ENCODE measurements at regions not wholly inside any gene's neighbourhood (a gene's known extent, or its start where the extent isn't known, plus 50 kb on each side); places are given as distances from the start of the nearest gene placed in this dataset.
A peak's percentile ranks its signal among the peaks of the same experiment; 100 is the strongest.

- DNase-seq (ENCODE audit: low read depth in 2 of 2), result no peak
- no peak overlapping the region for H3K4me3 ChIP-seq (replicated peaks in 1 of 2; ENCODE audit: low read depth in 2 of 2, low read length in 2 of 2)
- no peak for TF ChIP-seq CTCF (IDR thresholded peaks at IDR 0.05; ENCODE audit: low read depth, low read length)
These were observed 175.9 kb upstream of the KLHL29 start for GRCh38 chr2:23209059-23209458.

- H3K4me3 ChIP-seq (replicated peaks in 1 of 2; ENCODE audit: low read depth in 2 of 2, low read length in 2 of 2), result no peak overlapping the region
- no peak for TF ChIP-seq CTCF (IDR thresholded peaks at IDR 0.05; ENCODE audit: low read depth, low read length)
- DNase-seq (ENCODE audit: low read depth in 2 of 2), result no peak
These were observed 172.9 kb upstream of the KLHL29 start for GRCh38 chr2:23211987-23212583.

GRCh38 chr2:23213196-23213595 lies 171.8 kb upstream of the KLHL29 start:
- no peak for TF ChIP-seq CTCF (IDR thresholded peaks at IDR 0.05; ENCODE audit: low read depth, low read length)
- no peak for DNase-seq (ENCODE audit: low read depth in 2 of 2)
- no peak overlapping the region for H3K4me3 ChIP-seq (replicated peaks in 1 of 2; ENCODE audit: low read depth in 2 of 2, low read length in 2 of 2)

- no peak overlapping the region for H3K4me3 ChIP-seq (replicated peaks in 1 of 2; ENCODE audit: low read depth in 2 of 2, low read length in 2 of 2)
- DNase-seq (ENCODE audit: low read depth in 2 of 2), result no peak
- no peak for TF ChIP-seq CTCF (IDR thresholded peaks at IDR 0.05; ENCODE audit: low read depth, low read length)
These were observed 170.0 kb upstream of the KLHL29 start for GRCh38 chr2:23215016-23215415.

- H3K4me3 ChIP-seq (replicated peaks in 1 of 2; ENCODE audit: low read depth in 2 of 2, low read length in 2 of 2), result no peak overlapping the region
- DNase-seq (ENCODE audit: low read depth in 2 of 2), result no peak
- TF ChIP-seq CTCF (IDR thresholded peaks at IDR 0.05; ENCODE audit: low read depth, low read length), result no peak
These were observed 165.3 kb upstream of the KLHL29 start for GRCh38 chr2:23219666-23220065.

- H3K4me3 ChIP-seq (replicated peaks in 1 of 2; ENCODE audit: low read depth in 2 of 2, low read length in 2 of 2), result no peak overlapping the region
- TF ChIP-seq CTCF (IDR thresholded peaks at IDR 0.05; ENCODE audit: low read depth, low read length), result no peak
- DNase-seq (ENCODE audit: low read depth in 2 of 2), result no peak
These were observed 164.4 kb upstream of the KLHL29 start for GRCh38 chr2:23220513-23221094.

- DNase-seq (ENCODE audit: low read depth in 2 of 2), result peak in 1 of 2 donors; percentile 2
- no peak for TF ChIP-seq CTCF (IDR thresholded peaks at IDR 0.05; ENCODE audit: low read depth, low read length)
- H3K4me3 ChIP-seq (replicated peaks in 1 of 2; ENCODE audit: low read depth in 2 of 2, low read length in 2 of 2), result no peak overlapping the region
These were observed 163.7 kb upstream of the KLHL29 start for GRCh38 chr2:23221236-23221635.

Data from cardiac fibroblast (primary cell).